Body of pancreas (tissue), 4 donors: ENCODE measurements at regions not wholly inside any gene's neighbourhood (a gene's known extent, or its start where the extent isn't known, plus 50 kb on each side); places are given as distances from the start of the nearest gene placed in this dataset.
"Not testable (repeated sequence)": the region's sequence is repeated elsewhere in the genome, so short reads cannot be mapped to it uniquely, and the experiment has no call there.

ENCODE experiments used
- ATAC-seq: fragments of 150-250 bp; one replicate; pipeline ENCODE4 v1.9.1; 2016
- DNase-seq, 4 donors: peaks; one replicate each; pipeline ENCODE4 v3.0.0-alpha.2; 2019
- H3K27ac ChIP-seq, 4 donors: fragments of 200-600 bp; sonication (generic); 1 replicate in 3 of 4; 2 replicates in 1 of 4; pipeline versions ENCODE4 v1.5.1 to v1.6.1; 2016 to 2019; ENCODE audit warnings: mild to moderate bottlenecking in 1 of 4, mixed read lengths in 1 of 4, moderate library complexity in 1 of 4
- H3K27me3 ChIP-seq, 2 donors: fragments of 200-600 bp; sonication (generic); one replicate each; pipeline ENCODE4 v1.6.0; 2016; ENCODE audit warnings: mild to moderate bottlenecking in 1 of 2
- H3K36me3 ChIP-seq, 2 donors: fragments of 200-600 bp; sonication (generic); replicated peaks in 1 of 2; 2 replicates each; pipeline ENCODE4 v1.5.1; 2016; ENCODE audit warnings: low read depth in 2 of 2; ENCODE audit not compliant: insufficient read depth in 1 of 2
- H3K4me1 ChIP-seq: fragments of 200-600 bp; sonication (generic); one replicate; pipeline ENCODE4 v1.6.0; 2016
- H3K4me3 ChIP-seq, 2 donors: fragments of 200-600 bp; sonication (generic); 1 replicate in 1 of 2; 2 replicates in 1 of 2; pipeline ENCODE4 v1.5.1; 2016 to 2019
- H3K9me3 ChIP-seq, 3 donors: fragments of 200-600 bp; sonication (generic); 1 replicate in 2 of 3; 2 replicates in 1 of 3; pipeline ENCODE4 v1.5.1; 2016
- POLR2A ChIP-seq, 3 donors: fragments of 450-650 bp; IDR thresholded peaks; one replicate each; pipeline ENCODE4 v1.6.1; 2016; ENCODE audit warnings: antibody characterized with exemption in 3 of 3, mild to moderate bottlenecking in 2 of 3
- WGBS, 2 donors: methylation state at CpG; one replicate each; pipeline ENCODE4 v1.1.5; 2017; 5-methylcytosine and 5-hydroxymethylcytosine counted together
- intact Hi-C: fragments of 100-400 bp; cut with DNase I; formaldehyde crosslinking; loops from one replicate; pipeline ENCODE4 v1.15.1; 2023
- TF ChIP-seq, protein P1 (sequence below), 7 experiments: fragments of 450-650 bp in 4 of 7; fragments of 200-600 bp in 3 of 7; sonication (generic) in 3 of 7; IDR thresholded peaks; one replicate each; pipeline ENCODE4 v1.5.1; 2016 to 2019; ENCODE audit warnings: antibody characterized with exemption in 7 of 7

DNA sequence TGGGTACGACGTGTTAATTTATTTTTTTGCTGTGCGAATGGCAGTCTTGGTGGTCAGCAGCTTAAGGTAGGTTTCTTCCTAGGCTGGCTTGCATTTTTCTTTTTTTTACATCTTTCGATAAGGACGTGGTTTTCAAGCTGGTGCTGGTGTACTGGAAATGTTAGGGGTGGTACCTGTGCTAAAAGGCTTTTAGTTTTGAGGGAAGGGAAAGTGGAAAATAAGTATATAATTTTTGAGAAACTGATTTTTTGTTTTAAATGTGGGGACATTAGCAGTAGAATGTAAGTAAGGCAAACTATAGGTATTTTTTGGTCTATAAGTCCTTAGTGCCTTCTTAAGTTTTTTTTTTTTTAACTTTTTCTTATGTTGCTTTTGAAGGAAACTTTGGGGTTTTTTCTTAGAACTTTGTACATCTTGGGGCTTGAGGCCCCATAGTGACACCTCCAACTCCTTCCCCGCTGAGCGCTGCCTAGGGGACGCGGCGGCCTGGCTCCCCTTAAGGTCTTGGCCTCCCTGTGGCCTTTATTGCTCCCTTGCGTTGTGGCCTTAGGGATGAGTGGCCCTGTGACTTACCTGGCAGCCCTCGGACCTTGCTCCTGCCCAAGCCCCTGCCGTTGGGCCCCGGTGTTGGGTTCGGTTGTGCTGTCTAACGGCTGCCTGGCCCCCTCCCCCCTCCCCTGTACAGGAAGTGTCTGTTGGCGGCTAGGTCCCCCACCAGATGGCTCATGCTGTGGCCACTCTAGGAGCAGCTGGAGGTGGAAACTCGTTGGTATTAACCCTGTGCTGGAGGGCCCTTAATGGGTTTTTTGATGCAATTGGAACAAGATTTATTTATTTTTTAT, 88.0 kb upstream of the RPRML start:
- Histone ChIP-seq H3K4me1 (peaks cover 9% of the 10 kb centered on the region), H3K36me3 (no peaks in the 10 kb centered on the region), H3K4me3 (peak overlapping the region; percentile 37 to 82), H3K27me3 (no peaks in the 10 kb centered on the region), H3K9me3 (no peaks in the 10 kb centered on the region), H3K27ac (peak overlapping the region in 3 of 4 donors; percentile 44 to 86 (median 84))
- intact Hi-C loops = no loop called here
- TF ChIP-seq POLR2A (IDR thresholded peaks at IDR 0.05) = peak; percentile 16 to 80 (median 78)
- TF ChIP-seq, protein P1, sequence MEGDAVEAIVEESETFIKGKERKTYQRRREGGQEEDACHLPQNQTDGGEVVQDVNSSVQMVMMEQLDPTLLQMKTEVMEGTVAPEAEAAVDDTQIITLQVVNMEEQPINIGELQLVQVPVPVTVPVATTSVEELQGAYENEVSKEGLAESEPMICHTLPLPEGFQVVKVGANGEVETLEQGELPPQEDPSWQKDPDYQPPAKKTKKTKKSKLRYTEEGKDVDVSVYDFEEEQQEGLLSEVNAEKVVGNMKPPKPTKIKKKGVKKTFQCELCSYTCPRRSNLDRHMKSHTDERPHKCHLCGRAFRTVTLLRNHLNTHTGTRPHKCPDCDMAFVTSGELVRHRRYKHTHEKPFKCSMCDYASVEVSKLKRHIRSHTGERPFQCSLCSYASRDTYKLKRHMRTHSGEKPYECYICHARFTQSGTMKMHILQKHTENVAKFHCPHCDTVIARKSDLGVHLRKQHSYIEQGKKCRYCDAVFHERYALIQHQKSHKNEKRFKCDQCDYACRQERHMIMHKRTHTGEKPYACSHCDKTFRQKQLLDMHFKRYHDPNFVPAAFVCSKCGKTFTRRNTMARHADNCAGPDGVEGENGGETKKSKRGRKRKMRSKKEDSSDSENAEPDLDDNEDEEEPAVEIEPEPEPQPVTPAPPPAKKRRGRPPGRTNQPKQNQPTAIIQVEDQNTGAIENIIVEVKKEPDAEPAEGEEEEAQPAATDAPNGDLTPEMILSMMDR (IDR thresholded peaks at IDR 0.05) = peak in 3 of 7 experiments; percentile 19 to 32 (median 21)
- peak; percentile 97 for ATAC-seq
- 2 to 6% methylated on average over 13 to 17 of the region's 18 CpGs for WGBS, 2 donors
- peak; percentile 80 to 85 (median 84) for DNase-seq

DNA sequence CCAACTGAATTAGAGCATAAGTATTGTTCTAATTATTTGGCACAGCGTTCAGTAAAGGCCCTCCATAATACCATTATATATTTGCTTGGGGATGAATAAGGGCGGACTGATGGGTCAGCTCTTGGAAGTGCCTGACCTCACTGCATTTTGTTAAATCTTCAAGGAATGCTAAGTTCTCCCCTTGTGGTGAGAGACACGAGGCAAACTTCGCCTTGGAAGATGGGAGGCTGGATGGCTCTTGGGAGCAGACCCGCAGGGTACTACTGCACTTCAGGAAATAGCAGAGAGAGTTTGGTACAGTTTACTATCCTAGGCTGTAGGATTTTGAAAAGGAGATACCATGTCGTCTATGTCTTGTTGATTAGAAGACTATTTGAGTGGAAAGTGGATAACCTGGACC, 87.0 kb upstream of the RPRML start:
- Histone ChIP-seq H3K36me3 (no peaks in the 10 kb centered on the region), H3K4me3 (no peak overlapping the region), H3K4me1 (peaks cover 9% of the 10 kb centered on the region), H3K27ac (no peak overlapping the region), H3K27me3 (no peaks in the 10 kb centered on the region), H3K9me3 (no peaks in the 10 kb centered on the region)
- WGBS, 2 donors = 63 to 70% methylated on average over 6 of the region's 6 CpGs
- ATAC-seq = no peak
- DNase-seq = no peak
- no peak for TF ChIP-seq POLR2A (IDR thresholded peaks at IDR 0.05)
- TF ChIP-seq, protein P1 (IDR thresholded peaks at IDR 0.05) = no peak
- intact Hi-C loops = no loop called here

DNA sequence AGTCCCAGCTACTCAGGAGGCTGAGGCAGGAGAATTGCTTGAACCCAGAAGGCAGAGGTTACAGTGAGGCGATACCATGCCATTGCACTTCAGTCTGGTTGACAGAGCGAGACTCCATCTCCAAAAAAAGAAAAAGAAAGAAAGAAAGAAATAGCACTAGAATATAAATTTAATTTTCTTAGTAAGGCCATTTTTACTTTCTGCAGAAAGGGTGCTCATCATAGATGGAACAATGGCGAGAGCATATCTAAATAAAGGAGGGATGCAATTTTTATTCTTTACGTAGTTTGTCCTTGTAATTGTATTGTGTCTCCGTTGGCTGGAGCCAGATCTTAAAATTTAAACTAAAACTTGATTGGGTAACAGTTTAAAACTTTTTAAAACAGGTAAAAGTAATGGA, 85.6 kb upstream of the RPRML start:
- Histone ChIP-seq H3K27me3 (no peaks in the 10 kb centered on the region), H3K9me3 (no peaks in the 10 kb centered on the region), H3K27ac (no peak overlapping the region), H3K4me3 (no peak overlapping the region), H3K4me1 (peaks cover 9% of the 10 kb centered on the region), H3K36me3 (no peaks in the 10 kb centered on the region)
- intact Hi-C loops = no loop called here
- 96 to 97% methylated on average over 5 of the region's 5 CpGs for WGBS, 2 donors
- ATAC-seq (no peak), DNase-seq (no peak)
- TF ChIP-seq, protein P1 (IDR thresholded peaks at IDR 0.05) = no peak
- no peak for TF ChIP-seq POLR2A (IDR thresholded peaks at IDR 0.05)

DNA sequence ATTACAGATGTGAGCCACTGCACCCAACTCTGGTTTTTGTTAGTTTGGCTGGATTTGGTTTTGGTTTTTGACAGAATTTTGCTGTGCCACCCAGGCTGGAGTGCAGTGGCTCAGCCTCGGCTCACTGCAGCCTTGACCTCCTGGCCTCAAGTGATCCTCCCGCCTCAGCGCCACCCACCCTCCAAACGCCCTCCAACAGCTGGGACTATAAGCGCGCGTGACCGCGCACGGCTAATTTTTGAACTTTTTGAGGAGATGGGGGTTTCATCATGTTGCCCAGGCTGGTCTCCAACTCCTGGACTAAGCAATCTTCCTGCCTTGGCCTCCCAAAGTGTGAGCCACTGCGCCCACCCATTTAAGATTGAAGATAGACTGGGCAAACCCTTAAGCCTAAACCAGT, 84.4 kb upstream of the RPRML start:
- ATAC-seq (no peak), DNase-seq (no peak)
- TF ChIP-seq, protein P1 (IDR thresholded peaks at IDR 0.05) = no peak
- no peak for TF ChIP-seq POLR2A (IDR thresholded peaks at IDR 0.05)
- peaks cover 9% of the 10 kb centered on the region for H3K4me1 ChIP-seq
- no peak overlapping the region for H3K27ac ChIP-seq
- H3K27me3 ChIP-seq = no peaks in the 10 kb centered on the region
- no peaks in the 10 kb centered on the region for H3K36me3 ChIP-seq
- H3K4me3 ChIP-seq = no peak overlapping the region
- H3K9me3 ChIP-seq = no peaks in the 10 kb centered on the region
- WGBS, 2 donors = 97 to 99% methylated on average over 11 of the region's 11 CpGs
- intact Hi-C loops = no loop called here

DNA sequence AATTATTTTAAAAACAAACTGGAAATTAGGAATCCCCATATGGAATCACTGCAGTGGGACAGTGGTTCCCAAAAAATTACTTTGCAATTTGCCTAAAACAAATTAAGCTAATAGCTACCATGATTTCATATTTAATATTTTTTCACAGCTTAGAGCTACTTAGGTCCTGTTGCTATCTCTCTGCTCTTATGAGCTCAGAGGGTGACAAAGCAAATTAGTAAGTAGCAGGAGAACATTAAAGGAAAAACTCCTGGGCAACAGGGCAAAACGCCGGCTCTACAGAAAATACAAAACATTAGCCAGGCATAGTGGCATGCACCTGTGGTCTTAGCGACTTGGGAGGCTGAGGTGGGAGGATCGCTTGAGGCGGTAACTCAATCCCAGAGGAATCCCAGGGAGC, 83.8 kb upstream of the RPRML start:
- H3K4me3 ChIP-seq, H3K4me1 ChIP-seq, intact Hi-C loops, H3K27ac ChIP-seq, H3K27me3 ChIP-seq, H3K36me3 ChIP-seq, ATAC-seq, H3K9me3 ChIP-seq, DNase-seq: not testable (repeated sequence)
- 91 to 96% methylated on average over 5 of the region's 5 CpGs for WGBS, 2 donors

DNA sequence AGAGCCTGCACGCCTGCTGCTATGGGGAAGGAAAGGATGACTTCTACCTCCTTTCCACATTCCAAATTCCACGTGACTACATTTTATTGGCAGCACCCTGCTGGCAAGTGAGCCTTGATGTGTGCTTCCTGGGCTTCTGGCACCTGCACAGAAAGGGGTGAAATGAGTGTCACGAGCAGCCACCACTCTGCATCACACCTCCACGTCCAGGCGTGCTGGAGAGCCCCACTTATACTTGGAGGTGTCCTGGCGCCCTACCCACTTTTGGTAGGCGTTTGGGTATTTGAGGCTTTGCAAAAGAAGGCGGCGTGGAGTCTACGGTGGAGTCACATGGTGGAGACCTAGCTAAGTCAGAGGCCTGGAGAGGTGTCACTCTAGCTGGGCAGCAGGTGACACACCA, 81.0 kb upstream of the RPRML start:
- H3K4me3 ChIP-seq, intact Hi-C loops, H3K4me1 ChIP-seq, H3K27ac ChIP-seq, H3K27me3 ChIP-seq, DNase-seq, H3K36me3 ChIP-seq, ATAC-seq, H3K9me3 ChIP-seq: not testable (repeated sequence)
- WGBS, 2 donors = 76 to 85% methylated on average over 10 of the region's 10 CpGs
